ENCODE measurements at regions not wholly inside any gene's neighbourhood (a gene's known extent, or its start where the extent isn't known, plus 50 kb on each side); places are given as distances from the start of the nearest gene placed in this dataset.

GRCh38 chr1:82160903-82161302 is 360.2 kb downstream of the ADGRL2 start:
- TF ChIP-seq CTCF (IDR thresholded peaks at IDR 0.05) (no peak), POLR2A (IDR thresholded peaks at IDR 0.05) (no peak)
